Activated T-cell treated with anti-CD3 and anti-CD28 coated beads, Interleukin-2, amount 50 U/mL, for 24 hours (primary cell): ENCODE measurements at regions not wholly inside any gene's neighbourhood (a gene's known extent, or its start where the extent isn't known, plus 50 kb on each side); places are given as distances from the start of the nearest gene placed in this dataset.

ENCODE experiments used
- DNase-seq: peaks from one replicate; pipeline ENCODE4 v3.0.0-alpha.2; 2020
- H3K27ac Mint-ChIP-seq: 2 replicates; pipeline ENCODE4 v1.8.0; 2020; ENCODE audit warnings: mild to moderate bottlenecking, mixed read lengths
- H3K27me3 Mint-ChIP-seq: 2 replicates; pipeline ENCODE4 v1.8.0; 2020; ENCODE audit warnings: mixed read lengths
- H3K36me3 Mint-ChIP-seq: 2 replicates; pipeline ENCODE4 v1.8.0; 2020; ENCODE audit warnings: low read depth, mixed read lengths
- H3K4me1 Mint-ChIP-seq: 2 replicates; pipeline ENCODE4 v1.8.0; 2020; ENCODE audit warnings: low read depth, mixed read lengths
- H3K4me3 Mint-ChIP-seq: 2 replicates; pipeline ENCODE4 v1.8.0; 2020; ENCODE audit warnings: mild to moderate bottlenecking, moderate library complexity, mixed read lengths
- H3K9me3 Mint-ChIP-seq: 2 replicates; pipeline ENCODE4 v1.8.0; 2020; ENCODE audit warnings: mixed read lengths

DNA sequence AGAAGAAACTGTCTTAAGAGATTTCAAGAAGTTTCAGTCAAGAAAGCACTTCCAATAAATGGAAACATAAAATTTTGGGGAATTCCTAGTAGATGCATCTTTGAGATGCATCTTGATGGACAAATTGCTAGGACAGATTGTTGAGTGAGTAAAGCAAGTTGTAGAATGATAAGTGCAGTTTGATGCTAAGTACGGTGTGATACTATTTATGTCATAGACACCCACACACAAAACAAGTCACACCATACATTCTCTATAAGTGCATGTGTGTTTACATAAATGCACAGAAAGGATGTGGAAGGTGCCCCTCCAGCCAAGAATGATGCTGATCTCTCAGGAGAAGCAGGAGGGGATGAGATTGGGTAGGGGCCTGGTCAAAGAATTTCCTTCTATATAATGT is 375.7 kb downstream of the FOXO1 start:
- Mint-ChIP-seq H3K4me1 (peaks cover 14% of the 10 kb centered on the region), H3K9me3 (peaks cover under 1% of the 10 kb centered on the region), H3K4me3 (no peak overlapping the region), H3K27ac (no peak overlapping the region), H3K36me3 (no peaks in the 10 kb centered on the region), H3K27me3 (no peaks in the 10 kb centered on the region)
- DNase-seq = no peak

- peaks cover 8% of the 10 kb centered on the region for H3K9me3 Mint-ChIP-seq
- H3K36me3 Mint-ChIP-seq = no peaks in the 10 kb centered on the region
- no peaks in the 10 kb centered on the region for H3K27me3 Mint-ChIP-seq
- DNase-seq = no peak
- H3K4me1 Mint-ChIP-seq = peaks cover 14% of the 10 kb centered on the region
- H3K4me3 Mint-ChIP-seq = no peak overlapping the region
- H3K27ac Mint-ChIP-seq = no peak overlapping the region
Measured at GRCh38 chr13:40292108-40292507, 374.3 kb downstream of the FOXO1 start.

- H3K27ac Mint-ChIP-seq = no peak overlapping the region
- DNase-seq = no peak
Measured at GRCh38 chr13:40292536-40292935, 373.9 kb downstream of the FOXO1 start.

GRCh38 chr13:40302351-40302750 is 364.1 kb downstream of the FOXO1 start:
- Mint-ChIP-seq H3K4me1 (peaks cover 26% of the 10 kb centered on the region), H3K4me3 (no peak overlapping the region), H3K27ac (no peak overlapping the region), H3K27me3 (no peaks in the 10 kb centered on the region), H3K36me3 (peaks cover 11% of the 10 kb centered on the region), H3K9me3 (peaks cover 32% of the 10 kb centered on the region)
- DNase-seq = no peak

More at GRCh38 chr13:40292536-40292935, 373.9 kb downstream of the FOXO1 start:
- H3K4me1 Mint-ChIP-seq = peaks cover 14% of the 10 kb centered on the region
- no peaks in the 10 kb centered on the region for H3K27me3 Mint-ChIP-seq
- peaks cover 8% of the 10 kb centered on the region for H3K9me3 Mint-ChIP-seq
- H3K36me3 Mint-ChIP-seq = no peaks in the 10 kb centered on the region
- H3K4me3 Mint-ChIP-seq = no peak overlapping the region

- DNase-seq = no peak
Measured at GRCh38 chr13:40304391-40304790, 362.1 kb downstream of the FOXO1 start.

DNA sequence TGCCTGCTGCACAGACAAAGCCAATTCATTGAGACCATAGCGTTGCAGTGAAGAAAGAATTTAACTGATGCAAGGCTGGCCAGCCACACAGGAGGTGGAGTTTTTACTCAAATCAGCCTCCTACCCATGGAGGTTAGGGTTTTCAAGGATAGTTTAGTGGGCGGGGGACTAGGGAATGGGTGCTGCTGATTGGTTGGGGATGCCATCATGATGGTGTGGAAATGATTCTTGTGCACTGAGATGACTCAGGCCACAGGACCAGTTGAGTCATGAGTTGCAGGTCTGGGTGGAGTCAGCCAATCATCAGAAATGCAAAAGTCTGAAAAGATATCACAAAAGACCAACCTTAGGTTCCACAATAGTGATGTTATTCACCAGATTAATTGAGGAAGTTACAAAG is 359.6 kb downstream of the FOXO1 start:
- Mint-ChIP-seq H3K9me3 (peaks cover 31% of the 10 kb centered on the region), H3K36me3 (peaks cover 11% of the 10 kb centered on the region), H3K4me1 (peaks cover 31% of the 10 kb centered on the region), H3K27me3 (no peaks in the 10 kb centered on the region), H3K27ac (peak overlapping the region; percentile 83), H3K4me3 (peak overlapping the region; percentile 32)
- peak; percentile 48 for DNase-seq

More at GRCh38 chr13:40304391-40304790, 362.1 kb downstream of the FOXO1 start:
- no peak overlapping the region for H3K27ac Mint-ChIP-seq
- H3K4me3 Mint-ChIP-seq = no peak overlapping the region
- H3K9me3 Mint-ChIP-seq = peaks cover 34% of the 10 kb centered on the region
- peaks cover 11% of the 10 kb centered on the region for H3K36me3 Mint-ChIP-seq
- H3K4me1 Mint-ChIP-seq = peaks cover 38% of the 10 kb centered on the region
- no peaks in the 10 kb centered on the region for H3K27me3 Mint-ChIP-seq

GRCh38 chr13:40309881-40310280 is 356.6 kb downstream of the FOXO1 start:
- no peaks in the 10 kb centered on the region for H3K27me3 Mint-ChIP-seq

GRCh38 chr13:40311356-40312101 is 354.9 kb downstream of the FOXO1 start:
- DNase-seq = no peak
- H3K4me1 Mint-ChIP-seq = peaks cover 50% of the 10 kb centered on the region
- no peak overlapping the region for H3K4me3 Mint-ChIP-seq
- no peak overlapping the region for H3K27ac Mint-ChIP-seq
- H3K9me3 Mint-ChIP-seq = peaks cover 8% of the 10 kb centered on the region
- H3K36me3 Mint-ChIP-seq = peaks cover 2% of the 10 kb centered on the region
- H3K27me3 Mint-ChIP-seq = no peaks in the 10 kb centered on the region

More at GRCh38 chr13:40309881-40310280, 356.6 kb downstream of the FOXO1 start:
- Mint-ChIP-seq H3K36me3 (peaks cover 11% of the 10 kb centered on the region), H3K4me1 (peaks cover 44% of the 10 kb centered on the region), H3K9me3 (peaks cover 21% of the 10 kb centered on the region), H3K27ac (no peak overlapping the region), H3K4me3 (no peak overlapping the region)
- no peak for DNase-seq

- H3K4me3 Mint-ChIP-seq = no peak overlapping the region
- no peak overlapping the region for H3K27ac Mint-ChIP-seq
- H3K36me3 Mint-ChIP-seq = no peaks in the 10 kb centered on the region
- H3K9me3 Mint-ChIP-seq = no peaks in the 10 kb centered on the region
- H3K4me1 Mint-ChIP-seq = peaks cover 47% of the 10 kb centered on the region
- no peak for DNase-seq
- no peaks in the 10 kb centered on the region for H3K27me3 Mint-ChIP-seq
Measured at GRCh38 chr13:40313269-40314200, 352.9 kb downstream of the FOXO1 start.

DNA sequence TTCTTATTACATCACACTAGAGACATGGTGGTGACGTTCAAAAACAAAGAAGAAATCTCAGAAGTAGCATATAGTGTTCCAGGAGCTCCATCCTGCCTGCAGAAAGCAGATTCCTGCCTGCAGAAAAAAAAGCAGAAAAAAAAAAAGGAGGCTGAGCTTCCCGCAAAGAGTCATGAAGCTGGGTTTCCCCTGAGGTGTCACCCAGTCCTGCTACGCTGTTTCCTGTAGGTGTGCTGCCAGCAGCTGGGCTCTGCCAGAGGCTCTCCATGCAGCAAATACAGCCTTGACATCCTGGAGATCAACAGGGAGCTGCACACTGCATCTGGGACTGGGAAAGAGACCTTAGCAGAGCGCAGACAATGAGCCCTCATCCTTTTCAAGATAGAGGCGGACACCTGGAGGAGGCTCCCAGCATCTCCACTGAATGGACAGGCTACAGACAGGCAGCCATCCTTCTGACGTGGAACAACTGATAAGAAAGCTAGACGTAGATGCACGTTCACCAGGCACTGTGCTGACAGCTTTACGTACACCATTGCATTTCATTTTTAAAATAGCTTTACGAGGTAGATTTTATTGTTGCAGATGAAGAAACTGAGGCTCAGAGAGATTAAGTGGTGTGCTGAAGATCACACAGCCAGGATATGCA is 350.9 kb downstream of the FOXO1 start:
- Mint-ChIP-seq H3K4me3 (peak overlapping the region; percentile 61), H3K27me3 (no peaks in the 10 kb centered on the region), H3K9me3 (no peaks in the 10 kb centered on the region), H3K27ac (peak overlapping the region; percentile 87), H3K36me3 (no peaks in the 10 kb centered on the region), H3K4me1 (peaks cover 59% of the 10 kb centered on the region)
- DNase-seq = peak; percentile 64

- peak overlapping the region; percentile 87 for H3K27ac Mint-ChIP-seq
- no peaks in the 10 kb centered on the region for H3K36me3 Mint-ChIP-seq
- no peaks in the 10 kb centered on the region for H3K9me3 Mint-ChIP-seq
- peaks cover 61% of the 10 kb centered on the region for H3K4me1 Mint-ChIP-seq
- DNase-seq = peak; percentile 54
- H3K27me3 Mint-ChIP-seq = no peaks in the 10 kb centered on the region
- peak overlapping the region; percentile 45 for H3K4me3 Mint-ChIP-seq
Measured at GRCh38 chr13:40316301-40316700, 350.1 kb downstream of the FOXO1 start.

- H3K27ac Mint-ChIP-seq = no peak overlapping the region
- DNase-seq = no peak
- H3K27me3 Mint-ChIP-seq = no peaks in the 10 kb centered on the region
- H3K4me3 Mint-ChIP-seq = no peak overlapping the region
- H3K9me3 Mint-ChIP-seq = no peaks in the 10 kb centered on the region
- H3K36me3 Mint-ChIP-seq = no peaks in the 10 kb centered on the region
- H3K4me1 Mint-ChIP-seq = peaks cover 63% of the 10 kb centered on the region
Measured at GRCh38 chr13:40317980-40318327, 348.5 kb downstream of the FOXO1 start.

DNA sequence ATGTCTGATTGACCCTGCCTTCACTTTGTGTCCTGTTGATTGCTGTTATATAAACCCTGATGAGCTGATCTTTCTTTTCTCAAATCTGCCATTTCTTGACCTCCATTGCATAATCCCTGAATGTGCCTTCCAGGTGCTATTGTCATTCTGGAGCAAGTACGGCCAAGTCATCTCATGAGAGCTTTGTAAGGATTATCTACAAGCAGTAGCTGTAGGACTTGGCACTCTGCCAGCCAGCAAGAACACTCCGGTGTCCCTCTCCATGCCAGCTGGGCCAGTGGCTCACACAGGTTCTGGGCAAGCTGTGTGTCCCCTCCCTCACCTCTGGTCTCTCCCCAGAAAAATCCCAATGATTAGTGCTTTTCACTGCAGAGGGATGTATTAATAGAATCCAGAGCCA is 348.1 kb downstream of the FOXO1 start:
- H3K36me3 Mint-ChIP-seq = no peaks in the 10 kb centered on the region
- H3K27me3 Mint-ChIP-seq = no peaks in the 10 kb centered on the region
- DNase-seq = no peak
- H3K27ac Mint-ChIP-seq = no peak overlapping the region
- peaks cover 3% of the 10 kb centered on the region for H3K9me3 Mint-ChIP-seq
- peaks cover 61% of the 10 kb centered on the region for H3K4me1 Mint-ChIP-seq
- H3K4me3 Mint-ChIP-seq = no peak overlapping the region

DNA sequence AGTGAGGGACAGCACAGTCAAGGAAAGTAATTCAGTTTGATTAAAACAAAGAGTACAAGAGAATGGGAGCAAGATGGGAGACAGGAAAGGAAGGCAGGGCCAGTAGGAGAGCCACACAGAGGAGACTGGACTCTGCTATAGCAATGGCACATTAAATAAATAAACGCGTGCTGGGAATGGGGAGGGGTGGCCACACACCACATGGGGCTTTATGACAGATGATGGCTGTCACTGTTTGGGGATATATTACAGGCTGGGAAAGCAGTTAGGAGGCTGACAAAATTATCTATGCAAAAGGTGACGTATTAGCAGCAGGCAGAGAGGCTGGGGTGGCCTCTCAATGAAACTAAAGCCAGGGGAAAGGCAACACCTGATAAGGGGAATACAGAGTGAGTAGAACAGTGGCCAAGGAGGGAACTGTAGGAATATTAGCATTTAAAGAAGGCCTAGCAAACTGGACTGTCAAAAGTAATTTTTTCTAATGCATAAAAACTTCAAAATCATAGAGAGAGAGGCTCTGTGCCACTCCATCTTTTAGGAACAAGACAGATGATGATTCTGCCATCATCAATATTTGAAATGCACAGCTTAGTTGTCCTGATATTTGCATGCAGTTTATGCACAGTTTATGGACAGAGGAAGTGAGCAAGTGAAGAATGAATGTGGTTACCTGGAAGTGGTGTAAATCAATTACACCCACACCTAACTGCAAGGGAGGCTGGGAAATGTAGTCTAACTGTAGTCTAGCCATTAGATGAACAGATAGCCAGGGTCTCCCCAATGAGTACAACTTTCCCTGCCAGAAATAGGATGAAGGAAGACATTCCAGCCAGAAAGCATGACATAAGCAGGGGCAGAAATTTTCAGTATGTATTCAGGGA is 346.5 kb downstream of the FOXO1 start:
- no peak for DNase-seq
- H3K27me3 Mint-ChIP-seq = no peaks in the 10 kb centered on the region
- no peak overlapping the region for H3K27ac Mint-ChIP-seq
- no peak overlapping the region for H3K4me3 Mint-ChIP-seq
- H3K9me3 Mint-ChIP-seq = peaks cover 3% of the 10 kb centered on the region
- peaks cover 49% of the 10 kb centered on the region for H3K4me1 Mint-ChIP-seq
- peaks cover 3% of the 10 kb centered on the region for H3K36me3 Mint-ChIP-seq
